Glutamatergic neuron (in vitro differentiated cells): ENCODE measurements at regions not wholly inside any gene's neighbourhood (a gene's known extent, or its start where the extent isn't known, plus 50 kb on each side); places are given as distances from the start of the nearest gene placed in this dataset.
"Not testable (repeated sequence)": the region's sequence is repeated elsewhere in the genome, so short reads cannot be mapped to it uniquely, and the experiment has no call there.

Source experiments
- DNase-seq: peaks from one replicate; pipeline ENCODE4 v3.0.0; 2022
- H3K27ac Mint-ChIP-seq: one replicate; pipeline ENCODE4 v1.8.0; 2020; ENCODE audit warnings: mild to moderate bottlenecking, mixed read lengths, inconsistent platforms; ENCODE audit not compliant: unreplicated experiment
- H3K27me3 Mint-ChIP-seq: one replicate; pipeline ENCODE4 v1.8.0; 2020; ENCODE audit warnings: mild to moderate bottlenecking, moderate library complexity, mixed read lengths, inconsistent platforms; ENCODE audit not compliant: unreplicated experiment
- H3K36me3 Mint-ChIP-seq: one replicate; pipeline ENCODE4 v1.8.0; 2020; ENCODE audit warnings: mild to moderate bottlenecking, mixed read lengths, inconsistent platforms; ENCODE audit not compliant: unreplicated experiment
- H3K4me1 Mint-ChIP-seq: one replicate; pipeline ENCODE4 v1.8.0; 2020; ENCODE audit warnings: mild to moderate bottlenecking, low read depth, mixed read lengths, inconsistent platforms; ENCODE audit not compliant: unreplicated experiment
- H3K4me3 Mint-ChIP-seq: one replicate; pipeline ENCODE4 v1.8.0; 2020; ENCODE audit warnings: mild to moderate bottlenecking, mixed read lengths, inconsistent platforms; ENCODE audit not compliant: unreplicated experiment
- H3K9me3 Mint-ChIP-seq: one replicate; pipeline ENCODE4 v1.8.0; 2020; ENCODE audit warnings: mild to moderate bottlenecking, moderate library complexity, mixed read lengths, inconsistent platforms; ENCODE audit not compliant: unreplicated experiment
- CTCF ChIP-seq: fragments of 200-600 bp; sonication (generic); IDR thresholded peaks from one replicate; pipeline ENCODE4 v1.5.0; 2021; ENCODE audit not compliant: partially characterized antibody, unreplicated experiment

GRCh38 chr10:107540981-107541380 is 376.5 kb upstream of the SORCS1 start:
- Mint-ChIP-seq H3K4me1 (peaks cover under 1% of the 10 kb centered on the region), H3K27ac (no peak overlapping the region), H3K36me3 (peaks cover 3% of the 10 kb centered on the region), H3K27me3 (no peaks in the 10 kb centered on the region), H3K9me3 (no peaks in the 10 kb centered on the region), H3K4me3 (no peak overlapping the region)
- TF ChIP-seq CTCF = no peak
- no peak for DNase-seq

- no peaks in the 10 kb centered on the region for H3K9me3 Mint-ChIP-seq
- no peak overlapping the region for H3K4me3 Mint-ChIP-seq
- H3K27me3 Mint-ChIP-seq = no peaks in the 10 kb centered on the region
- no peaks in the 10 kb centered on the region for H3K4me1 Mint-ChIP-seq
- H3K27ac Mint-ChIP-seq = no peak overlapping the region
- H3K36me3 Mint-ChIP-seq = no peaks in the 10 kb centered on the region
- no peak for TF ChIP-seq CTCF
- no peak for DNase-seq
Observed at GRCh38 chr10:107529350-107529749, 364.8 kb upstream of the SORCS1 start.

- Mint-ChIP-seq H3K36me3 (no peaks in the 10 kb centered on the region), H3K4me1 (no peaks in the 10 kb centered on the region), H3K27me3 (no peaks in the 10 kb centered on the region), H3K9me3 (no peaks in the 10 kb centered on the region), H3K4me3 (no peak overlapping the region), H3K27ac (no peak overlapping the region)
- TF ChIP-seq CTCF = no peak
- DNase-seq = no peak
Observed at GRCh38 chr10:107520348-107520747, 355.8 kb upstream of the SORCS1 start.

GRCh38 chr10:107517811-107518210 is 353.3 kb upstream of the SORCS1 start:
- Mint-ChIP-seq H3K9me3 (no peaks in the 10 kb centered on the region), H3K4me3 (no peak overlapping the region), H3K27ac (no peak overlapping the region), H3K27me3 (no peaks in the 10 kb centered on the region), H3K36me3 (no peaks in the 10 kb centered on the region), H3K4me1 (no peaks in the 10 kb centered on the region)
- no peak for TF ChIP-seq CTCF
- DNase-seq = no peak

- Mint-ChIP-seq H3K4me1 (no peaks in the 10 kb centered on the region), H3K4me3 (no peak overlapping the region), H3K36me3 (no peaks in the 10 kb centered on the region), H3K27me3 (no peaks in the 10 kb centered on the region), H3K27ac (no peak overlapping the region), H3K9me3 (no peaks in the 10 kb centered on the region)
- no peak for TF ChIP-seq CTCF
- DNase-seq = no peak
Observed at GRCh38 chr10:107516349-107516748, 351.8 kb upstream of the SORCS1 start.

GRCh38 chr10:107504011-107504410 is 339.5 kb upstream of the SORCS1 start:
- not testable (repeated sequence) for H3K36me3 Mint-ChIP-seq, H3K4me1 Mint-ChIP-seq, H3K27me3 Mint-ChIP-seq, DNase-seq, H3K4me3 Mint-ChIP-seq, H3K9me3 Mint-ChIP-seq, H3K27ac Mint-ChIP-seq
